ENCODE measurements at regions not wholly inside any gene's neighbourhood (a gene's known extent, or its start where the extent isn't known, plus 50 kb on each side); places are given as distances from the start of the nearest gene placed in this dataset.

DNA sequence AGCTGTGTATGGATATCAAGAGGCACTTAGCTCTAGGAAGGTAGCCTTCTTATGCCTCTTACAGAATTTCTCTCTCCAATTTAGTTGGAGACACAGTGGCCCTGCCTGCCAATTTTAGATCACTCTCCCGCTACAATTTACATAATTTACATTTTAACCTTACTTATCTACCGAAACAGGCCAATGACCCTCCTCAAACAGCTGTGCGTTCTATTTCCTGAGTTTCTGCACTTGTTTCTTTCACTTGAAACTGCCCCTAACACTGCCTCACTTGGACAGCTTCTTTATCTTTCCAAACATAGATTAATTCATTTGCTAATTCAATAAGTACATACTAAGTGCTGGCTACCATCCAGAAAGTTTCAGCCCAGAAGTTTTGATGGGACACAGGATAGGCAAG is 52.9 kb upstream of the HDDC2 start:
- peaks cover 7% of the 10 kb centered on the region for H3K27me3 Mint-ChIP-seq (ENCODE audit: low read depth)
- no peak for DNase-seq (ENCODE audit: low spot score in 2 of 2, unreplicated experiment in 2 of 2)
- peaks cover 11% of the 10 kb centered on the region for H3K4me1 Mint-ChIP-seq
- H3K36me3 Mint-ChIP-seq, result no peaks in the 10 kb centered on the region
- no peak overlapping the region for H3K27ac Mint-ChIP-seq
- no peak overlapping the region for H3K4me3 Mint-ChIP-seq
- TF ChIP-seq, protein P1, sequence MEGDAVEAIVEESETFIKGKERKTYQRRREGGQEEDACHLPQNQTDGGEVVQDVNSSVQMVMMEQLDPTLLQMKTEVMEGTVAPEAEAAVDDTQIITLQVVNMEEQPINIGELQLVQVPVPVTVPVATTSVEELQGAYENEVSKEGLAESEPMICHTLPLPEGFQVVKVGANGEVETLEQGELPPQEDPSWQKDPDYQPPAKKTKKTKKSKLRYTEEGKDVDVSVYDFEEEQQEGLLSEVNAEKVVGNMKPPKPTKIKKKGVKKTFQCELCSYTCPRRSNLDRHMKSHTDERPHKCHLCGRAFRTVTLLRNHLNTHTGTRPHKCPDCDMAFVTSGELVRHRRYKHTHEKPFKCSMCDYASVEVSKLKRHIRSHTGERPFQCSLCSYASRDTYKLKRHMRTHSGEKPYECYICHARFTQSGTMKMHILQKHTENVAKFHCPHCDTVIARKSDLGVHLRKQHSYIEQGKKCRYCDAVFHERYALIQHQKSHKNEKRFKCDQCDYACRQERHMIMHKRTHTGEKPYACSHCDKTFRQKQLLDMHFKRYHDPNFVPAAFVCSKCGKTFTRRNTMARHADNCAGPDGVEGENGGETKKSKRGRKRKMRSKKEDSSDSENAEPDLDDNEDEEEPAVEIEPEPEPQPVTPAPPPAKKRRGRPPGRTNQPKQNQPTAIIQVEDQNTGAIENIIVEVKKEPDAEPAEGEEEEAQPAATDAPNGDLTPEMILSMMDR (IDR thresholded peaks at IDR 0.05; ENCODE audit: unreplicated experiment), result no peak
- H3K9me3 Mint-ChIP-seq, result no peaks in the 10 kb centered on the region

DNA sequence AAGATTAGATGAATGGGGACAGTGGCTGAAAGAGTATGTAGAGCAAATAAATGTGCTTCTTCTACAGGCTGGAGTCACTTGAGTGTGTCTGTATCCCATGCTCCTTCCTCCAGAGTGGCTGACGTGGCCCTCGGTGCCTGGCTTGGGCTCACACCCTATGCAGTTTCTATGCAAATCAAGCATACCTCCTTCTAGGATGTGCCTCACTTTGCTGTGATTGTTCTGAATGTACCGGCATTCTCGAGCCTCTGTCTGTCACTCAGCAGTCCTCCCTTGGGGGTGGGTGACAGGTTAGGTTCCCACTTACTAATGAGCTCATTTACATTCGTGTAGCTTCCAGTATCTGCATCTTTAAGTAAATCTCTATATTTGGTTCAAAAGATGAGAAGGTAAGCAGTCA is 55.1 kb upstream of the HDDC2 start:
- H3K9me3 Mint-ChIP-seq, result no peaks in the 10 kb centered on the region
- H3K4me1 Mint-ChIP-seq, result peaks cover 7% of the 10 kb centered on the region
- TF ChIP-seq, protein P1 (IDR thresholded peaks at IDR 0.05; ENCODE audit: unreplicated experiment), result no peak
- H3K4me3 Mint-ChIP-seq, result no peak overlapping the region
- H3K27ac Mint-ChIP-seq, result no peak overlapping the region
- H3K27me3 Mint-ChIP-seq (ENCODE audit: low read depth), result peaks cover 11% of the 10 kb centered on the region
- H3K36me3 Mint-ChIP-seq, result no peaks in the 10 kb centered on the region
- no peak for DNase-seq (ENCODE audit: low spot score in 2 of 2, unreplicated experiment in 2 of 2)

DNA sequence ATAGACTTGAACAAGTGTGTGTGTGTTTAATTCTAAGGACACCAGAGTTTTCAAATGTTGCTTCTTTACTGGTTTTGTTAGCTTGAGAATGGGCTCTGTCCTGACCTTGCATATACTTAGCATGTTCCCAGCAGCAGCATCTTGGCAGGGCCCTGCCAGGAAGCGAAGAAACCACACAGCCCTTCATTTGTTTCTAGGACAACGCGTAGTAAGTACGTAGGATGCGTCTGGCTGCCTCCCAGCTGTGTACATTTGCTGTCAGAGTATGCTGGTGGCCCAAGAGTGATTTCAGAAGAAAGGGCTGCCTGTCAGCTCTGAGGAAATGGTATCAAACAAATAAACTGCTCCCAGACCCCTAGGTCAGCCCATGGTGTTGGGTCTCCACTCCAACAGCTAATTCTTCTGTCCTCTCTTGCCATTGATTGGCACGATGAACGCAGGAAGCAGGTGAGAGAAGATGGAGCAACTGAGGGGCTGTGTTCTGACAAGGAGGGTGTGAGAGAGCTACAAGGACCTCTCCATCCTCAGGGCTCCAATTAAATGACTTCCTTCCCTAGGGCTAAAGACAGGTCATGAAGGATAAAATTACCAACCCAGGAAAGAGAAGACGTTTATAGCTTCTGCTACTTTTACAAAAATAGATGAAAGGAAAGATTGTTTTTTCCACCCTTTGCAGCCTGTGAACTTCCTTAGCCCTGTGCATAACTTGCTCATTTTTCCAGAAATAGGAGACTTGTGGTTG is 55.9 kb upstream of the HDDC2 start:
- Mint-ChIP-seq H3K27ac (no peak overlapping the region), H3K36me3 (no peaks in the 10 kb centered on the region), H3K4me1 (peaks cover 14% of the 10 kb centered on the region), H3K27me3 (ENCODE audit: low read depth) (peaks cover 13% of the 10 kb centered on the region), H3K4me3 (no peak overlapping the region), H3K9me3 (no peaks in the 10 kb centered on the region)
- DNase-seq (ENCODE audit: low spot score in 2 of 2, unreplicated experiment in 2 of 2), result no peak
- TF ChIP-seq, protein P1 (IDR thresholded peaks at IDR 0.05; ENCODE audit: unreplicated experiment), result no peak

DNA sequence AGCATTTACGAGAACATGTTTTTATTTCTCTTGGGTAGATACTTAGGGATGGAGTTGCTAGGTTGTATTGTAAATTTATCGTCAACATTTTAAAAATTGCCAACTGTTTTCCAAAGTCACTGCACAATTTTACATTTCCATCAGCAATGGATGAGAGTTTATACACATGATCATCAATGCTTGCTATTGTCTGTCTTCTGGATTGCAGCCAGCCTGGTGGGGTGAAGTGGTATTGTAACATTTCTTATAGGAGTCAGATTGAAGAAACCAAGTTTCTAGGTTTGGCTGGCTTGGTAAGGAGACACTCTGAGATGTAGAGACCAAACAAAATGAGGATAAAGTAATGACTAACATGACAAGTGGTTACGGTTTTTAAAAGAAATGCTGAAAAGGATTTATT is 57.1 kb upstream of the HDDC2 start:
- no peaks in the 10 kb centered on the region for H3K9me3 Mint-ChIP-seq
- no peak overlapping the region for H3K27ac Mint-ChIP-seq
- peaks cover 22% of the 10 kb centered on the region for H3K4me1 Mint-ChIP-seq
- DNase-seq (ENCODE audit: low spot score in 2 of 2, unreplicated experiment in 2 of 2), result no peak
- TF ChIP-seq, protein P1 (IDR thresholded peaks at IDR 0.05; ENCODE audit: unreplicated experiment), result no peak
- H3K4me3 Mint-ChIP-seq, result no peak overlapping the region
- no peaks in the 10 kb centered on the region for H3K36me3 Mint-ChIP-seq
- peaks cover 13% of the 10 kb centered on the region for H3K27me3 Mint-ChIP-seq (ENCODE audit: low read depth)

DNA sequence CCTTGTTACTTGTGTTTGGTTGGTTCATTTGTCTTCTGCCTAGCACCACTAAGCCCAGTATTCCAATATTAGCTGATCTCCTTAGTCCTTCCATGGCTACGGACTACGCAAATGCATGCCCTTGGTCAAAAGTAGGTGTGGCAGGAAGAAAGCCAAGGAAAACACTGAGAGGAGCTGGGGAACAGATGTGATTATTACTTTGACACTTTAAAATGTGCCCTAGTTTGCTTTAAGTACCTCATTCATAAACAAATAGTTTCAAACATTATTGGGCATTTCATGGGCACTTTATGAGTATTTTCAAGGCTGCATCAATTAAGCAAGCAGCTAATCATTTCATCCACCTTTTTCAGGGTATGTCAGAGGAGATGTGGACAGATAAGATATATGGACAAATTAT is 60.1 kb upstream of the HDDC2 start:
- Mint-ChIP-seq H3K27ac (no peak overlapping the region), H3K4me1 (peaks cover 30% of the 10 kb centered on the region), H3K27me3 (ENCODE audit: low read depth) (peaks cover 29% of the 10 kb centered on the region), H3K4me3 (no peak overlapping the region), H3K9me3 (no peaks in the 10 kb centered on the region), H3K36me3 (no peaks in the 10 kb centered on the region)
- TF ChIP-seq, protein P1 (IDR thresholded peaks at IDR 0.05; ENCODE audit: unreplicated experiment), result no peak
- DNase-seq (ENCODE audit: low spot score in 2 of 2, unreplicated experiment in 2 of 2), result no peak
